ENCODE measurements at regions not wholly inside any gene's neighbourhood (a gene's known extent, or its start where the extent isn't known, plus 50 kb on each side); places are given as distances from the start of the nearest gene placed in this dataset.

- no peak for DNase-seq (ENCODE audit: low spot score)
Measured at GRCh38 chr19:28534766-28535351, 678.1 kb downstream of the UQCRFS1 start.

GRCh38 chr19:28532765-28533341 is 680.1 kb downstream of the UQCRFS1 start:
- DNase-seq (ENCODE audit: low spot score), result no peak

- no peak for DNase-seq (ENCODE audit: low spot score)
Measured at GRCh38 chr19:28531979-28532378, 681.0 kb downstream of the UQCRFS1 start.

GRCh38 chr19:28530406-28531035 is 682.4 kb downstream of the UQCRFS1 start:
- no peak for DNase-seq (ENCODE audit: low spot score)

GRCh38 chr19:28526038-28526437 is 686.9 kb downstream of the UQCRFS1 start:
- no peak for DNase-seq (ENCODE audit: low spot score)

- DNase-seq (ENCODE audit: low spot score), result no peak
Measured at GRCh38 chr19:28523619-28524018, 689.3 kb downstream of the UQCRFS1 start.

GRCh38 chr19:28522545-28522922 is 690.4 kb downstream of the UQCRFS1 start:
- DNase-seq (ENCODE audit: low spot score), result no peak

- no peak for DNase-seq (ENCODE audit: low spot score)
Measured at GRCh38 chr19:28521614-28522544, 691.1 kb downstream of the UQCRFS1 start.

- DNase-seq (ENCODE audit: low spot score), result no peak
Measured at GRCh38 chr19:28520998-28521568, 691.9 kb downstream of the UQCRFS1 start.

GRCh38 chr19:28519952-28520861 is 692.7 kb downstream of the UQCRFS1 start:
- DNase-seq (ENCODE audit: low spot score), result no peak

- DNase-seq (ENCODE audit: low spot score), result no peak
Measured at GRCh38 chr19:28519218-28519779, 693.7 kb downstream of the UQCRFS1 start.

GRCh38 chr19:28516415-28516872 is 696.5 kb downstream of the UQCRFS1 start:
- no peak for DNase-seq (ENCODE audit: low spot score)

- DNase-seq (ENCODE audit: low spot score), result no peak
Measured at GRCh38 chr19:28514166-28514565, 698.8 kb downstream of the UQCRFS1 start.

GRCh38 chr19:28511655-28512054 is 701.3 kb downstream of the UQCRFS1 start:
- DNase-seq (ENCODE audit: low spot score), result no peak

GRCh38 chr19:28509079-28509895 is 703.7 kb downstream of the UQCRFS1 start:
- no peak for DNase-seq (ENCODE audit: low spot score)

- no peak for DNase-seq (ENCODE audit: low spot score)
Measured at GRCh38 chr19:28508666-28509065, 704.3 kb downstream of the UQCRFS1 start.

GRCh38 chr19:28505933-28506332 is 707.0 kb downstream of the UQCRFS1 start:
- no peak for DNase-seq (ENCODE audit: low spot score)

- DNase-seq (ENCODE audit: low spot score), result no peak
Measured at GRCh38 chr19:28505134-28505533, 707.8 kb downstream of the UQCRFS1 start.

- no peak for DNase-seq (ENCODE audit: low spot score)
Measured at GRCh38 chr19:28504727-28505126, 708.2 kb downstream of the UQCRFS1 start.

- no peak for DNase-seq (ENCODE audit: low spot score)
Measured at GRCh38 chr19:28504139-28504538, 708.8 kb downstream of the UQCRFS1 start.
